Endodermal cell (in vitro differentiated cells): ENCODE measurements at regions not wholly inside any gene's neighbourhood (a gene's known extent, or its start where the extent isn't known, plus 50 kb on each side); places are given as distances from the start of the nearest gene placed in this dataset.

ENCODE experiments used
- DNase-seq: peaks from one replicate; pipeline ENCODE4 v3.0.0-alpha.2; 2017
- H3K27ac ChIP-seq: 2 replicates; pipeline ENCODE4 v1.5.1; 2013; ENCODE audit warnings: mild to moderate bottlenecking, low read depth, low read length, moderate library complexity
- H3K27me3 ChIP-seq: 2 replicates; pipeline ENCODE4 v1.6.1; 2013; ENCODE audit warnings: mild to moderate bottlenecking, low read length, moderate library complexity; ENCODE audit not compliant: insufficient read depth, control insufficient read depth, poor library complexity, severe bottlenecking
- H3K36me3 ChIP-seq: 2 replicates; pipeline ENCODE4 v1.7.0; 2013; ENCODE audit warnings: mild to moderate bottlenecking, low read length, moderate library complexity; ENCODE audit not compliant: control insufficient read depth, insufficient read depth
- H3K4me1 ChIP-seq: one replicate; pipeline ENCODE4 v1.7.0; 2013; ENCODE audit warnings: low read length; ENCODE audit not compliant: control insufficient read depth, insufficient read depth
- H3K4me3 ChIP-seq: 2 replicates; pipeline ENCODE4 v1.5.1; 2013; ENCODE audit warnings: mild to moderate bottlenecking, low read length, moderate library complexity
- H3K9ac ChIP-seq: 2 replicates; pipeline ENCODE4 v1.6.1; 2013; ENCODE audit warnings: mild to moderate bottlenecking, low read length, moderate library complexity; ENCODE audit not compliant: poor library complexity, severe bottlenecking; ENCODE audit errors: extremely low read depth
- H3K9me3 ChIP-seq: 2 replicates; pipeline ENCODE4 v1.6.1; 2013; ENCODE audit warnings: mild to moderate bottlenecking, low read length, moderate library complexity; ENCODE audit not compliant: control insufficient read depth
- H3K27ac Mint-ChIP-seq: 2 replicates; pipeline ENCODE4 v1.8.0; 2020; ENCODE audit warnings: mixed read lengths
- H3K27me3 Mint-ChIP-seq: 2 replicates; pipeline ENCODE4 v1.8.0; 2021; ENCODE audit warnings: mild to moderate bottlenecking, mixed read lengths; ENCODE audit not compliant: insufficient read depth
- H3K36me3 Mint-ChIP-seq: 2 replicates; pipeline ENCODE4 v1.8.0; 2020; ENCODE audit warnings: low read depth, mixed read lengths
- H3K4me1 Mint-ChIP-seq: 2 replicates; pipeline ENCODE4 v1.8.0; 2020; ENCODE audit warnings: mixed read lengths
- H3K4me3 Mint-ChIP-seq: 2 replicates; pipeline ENCODE4 v1.8.0; 2020; ENCODE audit warnings: mild to moderate bottlenecking, moderate library complexity, mixed read lengths
- H3K9me3 Mint-ChIP-seq: 2 replicates; pipeline ENCODE4 v1.8.0; 2020; ENCODE audit warnings: mild to moderate bottlenecking, mixed read lengths
- CTCF ChIP-seq: fragments of 200-600 bp; sonication (generic); conservative IDR thresholded peaks from 2 replicates; pipeline ENCODE4 v1.5.0; 2021; ENCODE audit warnings: antibody characterized with exemption, mild to moderate bottlenecking
- WGBS, 2 experiments: methylation state at CpG; one replicate each; pipeline versions ENCODE4 v1.1.5 to v1.1.7; 2013; ENCODE audit warnings: missing lambda C conversion rate in 2 of 2, mixed read lengths in 1 of 2; ENCODE audit not compliant: insufficient coverage in 1 of 2, insufficient read length in 1 of 2; 5-methylcytosine and 5-hydroxymethylcytosine counted together

GRCh38 chr2:37468170-37468569 is 123.7 kb downstream of the QPCT start:
- Mint-ChIP-seq H3K27me3 (no peaks in the 10 kb centered on the region), H3K27ac (no peak overlapping the region), H3K4me3 (no peak overlapping the region), H3K9me3 (no peaks in the 10 kb centered on the region), H3K4me1 (peaks cover 41% of the 10 kb centered on the region), H3K36me3 (no peaks in the 10 kb centered on the region)
- Histone ChIP-seq H3K4me1 (peaks cover 6% of the 10 kb centered on the region), H3K9me3 (peaks cover 9% of the 10 kb centered on the region), H3K4me3 (no peak overlapping the region), H3K9ac (no peak overlapping the region), H3K27me3 (no peaks in the 10 kb centered on the region), H3K36me3 (no peaks in the 10 kb centered on the region), H3K27ac (no peak overlapping the region)
- no peak for DNase-seq
- TF ChIP-seq CTCF = no peak
- WGBS, 2 experiments = 98 to 100% methylated on average over 2 to 4 of the region's 4 CpGs

GRCh38 chr2:37469126-37469525 is 124.7 kb downstream of the QPCT start:
- Mint-ChIP-seq H3K4me1 (peaks cover 46% of the 10 kb centered on the region), H3K27me3 (no peaks in the 10 kb centered on the region), H3K9me3 (no peaks in the 10 kb centered on the region), H3K36me3 (no peaks in the 10 kb centered on the region), H3K4me3 (no peak overlapping the region), H3K27ac (no peak overlapping the region)
- 86% methylated on average over 1 of the region's 1 CpG; no CpG with 5 or more reads in 1 of the 2 experiments for WGBS, 2 experiments
- no peak for TF ChIP-seq CTCF
- Histone ChIP-seq H3K9ac (no peak overlapping the region), H3K36me3 (no peaks in the 10 kb centered on the region), H3K9me3 (peaks cover 6% of the 10 kb centered on the region), H3K27ac (no peak overlapping the region), H3K27me3 (no peaks in the 10 kb centered on the region), H3K4me3 (no peak overlapping the region), H3K4me1 (peaks cover 9% of the 10 kb centered on the region)
- no peak for DNase-seq

GRCh38 chr2:37471104-37471503 is 126.7 kb downstream of the QPCT start:
- Histone ChIP-seq H3K4me1 (peaks cover 9% of the 10 kb centered on the region), H3K9ac (no peak overlapping the region), H3K27ac (no peak overlapping the region), H3K36me3 (no peaks in the 10 kb centered on the region), H3K27me3 (no peaks in the 10 kb centered on the region), H3K9me3 (no peaks in the 10 kb centered on the region), H3K4me3 (no peak overlapping the region)
- DNase-seq = no peak
- Mint-ChIP-seq H3K4me3 (no peak overlapping the region), H3K36me3 (no peaks in the 10 kb centered on the region), H3K4me1 (peaks cover 49% of the 10 kb centered on the region), H3K27ac (no peak overlapping the region), H3K9me3 (no peaks in the 10 kb centered on the region), H3K27me3 (no peaks in the 10 kb centered on the region)
- WGBS, 2 experiments = 89% methylated on average over 1 of the region's 1 CpG; no CpG with 5 or more reads in 1 of the 2 experiments
- no peak for TF ChIP-seq CTCF
